ENCODE measurements at regions not wholly inside any gene's neighbourhood (a gene's known extent, or its start where the extent isn't known, plus 50 kb on each side); places are given as distances from the start of the nearest gene placed in this dataset.

DNA sequence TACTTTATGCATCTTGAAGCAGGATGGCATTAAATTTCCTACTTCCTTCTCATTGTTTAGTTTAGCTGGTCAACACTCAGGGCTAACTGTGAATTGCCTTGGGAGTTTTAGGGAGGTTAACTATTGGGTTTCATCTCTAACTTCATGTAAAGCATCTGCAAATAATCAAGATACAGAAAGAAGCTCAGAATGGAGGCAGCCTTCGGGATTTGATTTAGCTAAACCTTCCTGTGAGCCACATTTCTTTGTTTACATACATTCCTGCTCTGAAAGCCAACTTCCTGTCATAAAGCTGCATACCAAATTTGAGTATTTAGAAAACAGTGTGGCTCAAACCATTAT is 131.7 kb upstream of the PCDH18 start:
- no peak for DNase-seq

DNA sequence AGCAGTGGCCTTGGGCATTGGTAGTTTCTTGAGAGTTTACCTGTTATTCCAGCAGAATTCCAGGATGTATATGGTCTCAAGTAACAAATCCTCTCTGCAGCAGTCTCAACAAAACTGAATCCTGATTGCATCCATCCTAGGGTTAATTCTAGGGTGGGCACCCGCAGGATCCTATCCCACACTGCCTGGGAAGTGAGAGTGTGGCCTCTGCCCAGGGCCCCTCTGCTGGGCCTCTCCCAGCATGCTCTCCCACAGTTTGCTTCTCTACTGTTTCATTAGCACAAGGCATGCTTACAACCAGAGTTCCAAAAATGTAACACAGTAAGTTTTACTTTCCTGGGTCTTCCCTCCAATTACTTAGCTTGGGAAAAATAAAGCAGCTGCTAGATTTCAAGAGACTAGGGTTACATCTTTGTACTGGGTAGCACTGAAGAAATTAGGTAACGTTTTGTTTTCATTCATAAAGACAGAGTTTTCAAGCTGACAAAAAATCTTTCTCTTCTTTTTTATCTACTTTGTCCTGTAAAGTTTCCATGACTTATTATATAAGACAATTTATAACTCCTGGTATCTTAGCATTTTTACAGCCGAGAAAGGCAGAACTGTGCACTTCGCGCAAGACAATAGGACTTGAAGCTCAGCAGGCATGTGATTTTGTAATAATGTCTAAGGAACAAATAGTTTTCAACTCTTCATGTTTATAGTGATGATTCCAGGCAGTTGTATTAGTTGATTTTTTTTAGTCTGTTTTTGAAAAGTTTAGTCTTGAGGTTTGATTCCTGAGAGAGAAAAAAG is 131.2 kb upstream of the PCDH18 start:
- no peak for DNase-seq

DNA sequence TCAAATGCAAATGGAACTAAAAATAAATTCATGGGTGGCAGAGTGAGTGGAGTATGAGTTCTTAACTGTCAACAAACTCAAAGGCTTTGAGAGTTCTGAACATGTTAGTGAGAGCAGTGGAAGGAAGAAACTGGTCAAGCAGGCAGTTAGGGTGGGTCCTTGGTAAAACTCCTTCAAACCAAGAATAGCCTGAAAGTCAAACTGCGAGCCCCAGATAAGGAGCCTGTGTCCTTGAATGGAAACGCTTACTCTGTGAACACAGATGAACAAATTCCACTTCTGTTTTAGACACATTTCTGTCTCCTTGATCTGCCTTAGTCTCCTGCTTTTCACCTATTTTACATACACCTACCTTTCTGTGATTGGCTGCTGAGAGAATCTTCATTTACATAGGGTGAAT is 129.4 kb upstream of the PCDH18 start:
- no peak for DNase-seq

DNA sequence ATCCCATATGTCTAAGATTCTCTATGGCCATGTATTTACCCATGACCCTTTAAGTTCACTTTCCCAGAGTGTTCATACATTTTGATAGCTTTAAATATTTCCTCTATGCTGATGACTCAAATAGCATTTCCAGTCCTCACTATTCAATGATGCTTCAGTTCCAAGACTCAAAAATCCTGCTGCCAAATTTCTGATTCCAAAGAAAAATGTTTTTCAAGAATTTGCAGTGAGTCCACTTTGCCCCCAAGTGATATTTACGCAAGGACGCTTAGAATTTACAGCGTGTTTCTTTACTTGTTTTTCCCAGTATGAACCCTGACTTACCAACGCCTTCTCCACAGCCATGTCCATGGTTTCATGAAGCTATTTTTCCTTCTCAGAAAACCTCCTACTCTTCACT is 127.9 kb upstream of the PCDH18 start:
- DNase-seq, result no peak

DNA sequence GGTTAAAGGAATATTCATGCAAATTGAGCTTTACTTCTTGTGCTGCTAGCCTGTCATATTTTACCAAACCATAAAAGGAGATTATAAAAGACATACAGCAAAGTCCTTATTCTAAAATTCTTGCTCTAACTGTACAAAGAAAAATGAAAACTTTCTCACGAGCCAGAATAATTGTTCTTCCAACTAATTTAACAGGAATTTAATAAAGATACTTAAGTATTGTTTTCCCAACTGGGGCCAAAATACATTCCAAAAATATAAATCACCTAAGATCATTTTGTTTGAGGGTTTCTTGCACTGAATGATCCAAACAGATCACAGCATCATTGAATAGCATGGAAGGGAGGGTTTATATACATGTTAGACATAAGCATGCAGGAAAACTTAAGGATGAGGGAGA is 127.1 kb upstream of the PCDH18 start:
- no peak for DNase-seq

DNA sequence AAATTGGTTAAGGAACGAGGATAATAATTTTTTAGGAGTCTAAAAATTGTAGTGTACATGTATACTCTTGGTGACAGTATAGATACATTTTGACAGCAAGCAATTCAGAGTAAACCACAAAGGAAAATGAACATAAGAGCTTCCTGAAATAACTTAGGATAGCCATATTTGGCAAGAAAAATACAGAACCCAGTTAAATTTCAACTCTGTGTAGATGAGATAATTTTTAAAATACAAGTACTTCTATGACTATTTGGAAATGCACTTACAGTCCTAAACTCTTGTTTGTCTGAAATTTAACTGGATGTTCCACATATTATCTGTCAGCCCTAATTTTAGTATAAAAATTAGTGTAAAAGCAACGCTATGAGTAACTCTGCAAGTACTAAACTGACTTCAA is 124.4 kb upstream of the PCDH18 start:
- no peak for DNase-seq

DNA sequence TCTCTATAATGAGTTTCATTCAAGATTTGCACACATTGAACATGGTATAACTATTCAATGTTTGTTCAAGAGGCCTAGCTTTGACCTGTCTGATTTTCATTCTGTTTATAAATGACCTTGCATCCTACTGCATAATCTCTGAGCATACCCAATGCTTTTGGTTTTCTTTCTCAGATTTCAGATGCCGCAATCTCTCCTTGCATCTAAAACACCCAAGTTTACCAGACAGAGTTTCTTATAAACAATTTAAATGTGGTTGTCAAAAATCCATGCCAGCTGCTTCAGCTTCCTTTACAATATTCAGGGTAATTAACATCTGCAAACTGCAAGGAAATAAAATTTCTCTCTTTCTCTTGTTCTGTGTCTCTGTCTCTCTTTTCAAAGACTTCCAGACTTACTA is 123.0 kb upstream of the PCDH18 start:
- no peak for DNase-seq

DNA sequence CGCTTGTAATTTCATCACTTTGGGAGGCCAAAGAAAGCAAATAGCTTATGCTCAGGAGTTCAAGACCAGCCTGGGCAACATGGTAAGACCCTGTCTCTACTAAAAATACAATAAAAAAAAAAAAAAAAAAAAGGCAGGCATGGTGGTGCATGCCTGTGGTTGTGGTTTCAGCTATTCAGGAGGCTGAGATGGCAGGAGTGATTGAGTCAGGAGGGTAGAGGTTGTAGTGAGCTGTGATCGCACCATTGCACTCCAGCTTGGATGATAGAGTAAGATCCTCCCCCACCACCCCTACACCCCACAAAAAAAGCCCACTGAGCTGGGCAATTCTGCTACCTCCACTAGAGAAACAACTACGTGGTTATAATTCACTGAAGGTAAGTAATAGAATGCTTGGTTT is 118.8 kb upstream of the PCDH18 start:
- DNase-seq, result no peak

DNA sequence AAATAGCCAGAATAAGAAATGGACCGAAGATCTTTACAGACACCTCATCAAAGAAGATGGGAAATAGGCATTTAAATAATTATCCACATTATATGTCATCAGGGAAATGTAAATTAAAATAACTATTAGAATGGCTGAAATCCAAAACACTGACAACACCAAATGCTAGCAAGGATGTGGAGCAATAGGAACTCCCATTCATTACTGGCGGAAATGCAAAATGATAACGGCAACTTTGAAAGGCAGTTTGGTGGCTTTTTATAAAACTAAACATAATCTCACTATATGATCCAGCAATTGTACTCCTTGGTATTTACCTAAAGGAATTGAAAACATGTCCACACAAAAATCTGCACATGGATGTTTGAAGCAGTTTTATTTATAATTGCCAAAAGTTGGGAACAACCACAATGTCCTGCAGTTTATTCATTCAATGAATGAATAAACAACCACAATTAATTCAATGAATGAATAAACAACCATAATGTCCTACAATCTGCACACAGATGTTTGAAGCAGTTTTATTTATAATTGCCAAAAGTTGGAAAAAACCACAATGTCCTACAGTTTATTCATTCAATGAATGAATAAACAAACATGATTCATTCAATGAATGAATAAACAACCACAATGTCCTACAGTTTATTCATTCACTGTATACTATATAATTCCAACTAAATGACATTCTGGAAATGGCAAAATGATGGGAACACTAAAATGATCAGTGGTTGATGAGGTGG is 117.6 kb upstream of the PCDH18 start:
- DNase-seq, result no peak

DNA sequence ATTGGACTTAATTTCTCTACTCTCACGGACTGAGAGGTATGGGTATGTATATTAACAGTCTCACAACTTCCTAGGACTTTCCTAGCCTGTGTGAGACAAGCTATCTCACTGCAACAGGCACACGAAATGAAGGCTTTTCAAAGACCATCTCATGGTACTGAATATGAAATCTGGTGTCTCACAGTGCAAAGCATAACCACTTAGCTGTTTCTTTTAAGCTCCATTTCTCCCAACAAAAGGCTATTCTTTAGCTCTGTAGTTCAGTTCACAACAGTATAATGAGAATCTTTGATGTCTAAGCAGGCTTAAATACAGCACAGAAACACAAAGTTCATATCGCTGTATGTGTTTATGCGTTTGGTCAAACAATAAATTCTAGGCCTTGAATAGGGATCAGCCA is 116.2 kb upstream of the PCDH18 start:
- DNase-seq, result no peak

DNA sequence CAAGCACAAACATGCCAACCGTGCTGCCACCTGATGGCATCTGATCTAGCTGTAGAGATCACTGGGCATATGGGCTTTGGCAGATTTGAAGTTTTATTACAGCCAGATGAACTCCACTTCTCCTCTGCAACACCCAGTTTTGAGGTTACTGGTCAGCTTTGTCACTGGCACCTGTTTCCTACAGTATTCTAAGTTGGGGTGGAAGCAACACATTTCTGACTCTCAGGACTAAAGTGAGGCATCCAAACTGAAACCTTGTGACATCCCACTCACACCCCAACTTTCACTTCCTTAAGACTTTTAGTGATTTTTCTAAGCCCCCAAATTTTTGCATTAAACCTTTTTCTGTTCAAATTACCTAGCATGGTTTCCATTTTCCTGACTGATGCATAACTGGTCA is 115.1 kb upstream of the PCDH18 start:
- no peak for DNase-seq

DNA sequence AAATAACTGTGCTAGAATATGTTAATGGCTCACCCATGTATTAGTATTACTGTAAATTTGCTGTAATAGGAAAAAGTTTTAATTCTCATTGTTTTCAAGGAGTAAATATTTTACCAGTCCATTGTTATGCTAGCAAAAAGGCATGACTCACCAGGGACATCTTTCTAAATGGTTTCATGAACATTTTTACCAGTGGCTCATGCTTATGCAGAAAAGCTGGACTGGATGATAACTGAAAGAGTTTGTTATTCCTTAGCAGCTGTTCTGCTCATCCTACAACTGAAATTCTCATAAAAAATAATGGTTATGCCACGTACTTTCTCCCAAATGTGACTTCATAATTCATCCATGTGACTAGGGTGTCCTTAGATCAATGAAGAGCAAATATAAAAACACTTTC is 111.9 kb upstream of the PCDH18 start:
- no peak for DNase-seq

DNA sequence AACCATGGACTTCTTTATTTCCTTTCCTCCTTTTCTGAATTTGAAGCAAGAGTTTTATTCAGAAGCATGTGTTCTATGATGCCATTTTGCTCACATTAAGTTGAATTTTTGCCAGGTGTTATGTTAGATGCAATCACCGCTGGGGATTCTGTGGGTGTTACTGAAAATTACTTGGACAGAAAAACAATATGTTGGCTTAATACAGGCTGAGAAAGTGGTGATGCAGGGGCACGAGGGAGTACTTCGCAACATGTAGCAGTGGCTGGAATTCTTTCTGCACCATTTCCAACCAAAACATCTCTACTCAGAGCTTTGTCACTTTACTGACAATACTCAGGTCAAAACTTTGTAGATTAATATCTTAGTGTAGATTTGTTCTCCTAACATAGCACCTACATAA is 109.2 kb upstream of the PCDH18 start:
- no peak for DNase-seq

DNA sequence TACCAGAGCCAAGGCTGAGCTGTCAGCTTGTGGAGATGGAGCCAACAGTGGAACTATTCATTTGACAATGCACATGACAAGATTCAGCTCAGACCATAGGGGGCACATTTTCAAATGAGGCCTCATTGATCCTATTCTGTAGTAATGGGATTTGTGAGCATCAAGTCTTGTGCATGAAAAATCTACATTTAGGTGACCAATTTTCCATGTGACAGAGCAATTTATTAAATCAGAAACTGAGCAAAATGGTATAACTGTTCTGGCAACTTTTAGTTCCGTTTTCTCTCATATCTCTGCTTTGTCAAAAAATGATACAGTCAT is 108.5 kb upstream of the PCDH18 start:
- DNase-seq, result no peak

DNA sequence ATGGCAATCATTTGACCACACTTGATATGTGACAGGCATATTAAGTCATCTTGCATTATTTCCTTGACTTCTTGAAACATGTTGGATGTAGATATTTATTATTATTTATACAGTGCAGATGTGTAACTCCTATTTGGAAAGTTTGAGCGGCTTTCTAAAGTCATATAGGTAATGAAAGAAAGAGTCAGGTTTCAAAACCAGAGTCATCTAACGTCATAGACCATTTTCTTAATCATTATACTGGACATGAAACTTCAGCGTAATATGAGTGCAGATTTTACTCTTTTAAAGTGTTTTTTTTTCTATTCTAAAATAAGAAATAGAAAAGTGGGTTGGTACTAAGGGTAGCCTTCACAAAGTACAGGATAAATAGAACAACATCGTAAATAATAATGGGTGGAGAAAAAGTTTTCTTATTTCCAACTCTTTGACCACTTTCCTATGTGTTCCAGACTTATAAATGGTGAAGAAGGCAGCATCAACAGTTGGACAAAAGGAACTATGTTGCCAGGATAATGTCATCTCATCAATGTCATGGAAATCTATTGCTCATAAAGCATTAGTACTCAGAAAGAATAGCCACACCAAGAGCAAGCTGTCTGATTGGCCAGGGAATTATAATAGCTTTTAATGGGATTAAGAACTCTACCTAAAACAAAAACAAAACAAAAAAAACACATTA is 108.0 kb upstream of the PCDH18 start:
- no peak for DNase-seq

DNA sequence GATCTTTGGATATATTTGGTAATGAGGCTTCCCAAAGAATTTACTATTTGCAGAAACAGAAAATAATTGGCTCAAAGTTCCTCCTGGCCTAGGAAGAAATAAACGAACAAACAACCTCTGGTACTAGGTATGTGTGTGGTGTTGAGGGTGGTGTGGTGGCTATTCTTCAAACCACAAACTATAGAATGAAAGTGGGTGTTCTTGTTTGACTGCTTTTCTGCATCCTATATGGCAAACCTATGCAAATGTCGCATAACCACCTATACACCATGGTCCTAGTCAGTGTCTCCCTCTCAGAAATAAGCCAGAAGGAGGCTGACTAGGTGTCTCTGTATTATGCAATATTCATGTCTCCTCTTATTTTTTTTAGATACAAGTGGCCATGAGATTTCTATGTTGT is 106.6 kb upstream of the PCDH18 start:
- DNase-seq, result no peak

DNA sequence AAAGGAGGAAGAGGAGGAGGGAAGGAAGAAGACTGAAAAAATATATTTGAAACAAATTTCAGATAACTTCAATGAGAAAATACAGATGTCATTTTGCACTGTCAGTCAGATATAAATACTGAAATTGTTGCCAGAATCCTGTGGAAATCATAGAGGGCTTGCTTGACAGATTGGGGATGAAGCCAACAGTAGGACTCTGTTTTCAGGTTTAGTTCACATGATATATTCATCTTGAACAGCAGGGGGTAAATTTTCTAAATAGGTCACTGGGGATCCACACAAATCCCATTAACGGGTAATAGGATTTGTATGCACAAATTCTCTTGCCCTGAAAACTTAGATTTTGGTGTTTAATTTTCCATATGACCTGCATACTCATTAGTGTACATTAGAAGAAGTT is 103.3 kb upstream of the PCDH18 start:
- DNase-seq, result no peak

DNA sequence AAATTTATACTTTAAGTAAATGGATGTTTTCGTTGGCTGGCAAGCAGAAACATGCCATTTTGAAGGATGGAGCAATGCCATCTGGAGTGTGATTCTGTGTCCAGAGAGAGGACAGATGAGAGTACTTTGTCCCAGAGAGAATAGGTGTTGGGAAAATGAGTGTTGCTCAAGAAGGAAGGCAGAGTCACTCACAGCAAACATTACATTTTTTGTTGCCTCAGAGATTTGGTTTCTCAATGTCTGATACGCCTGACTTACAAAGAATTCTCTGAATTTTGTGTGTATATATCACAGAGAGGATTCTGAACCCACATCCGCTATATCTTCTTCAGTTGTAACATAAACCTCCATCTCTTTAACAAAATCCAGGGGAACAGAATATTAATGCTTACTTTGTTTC is 102.8 kb upstream of the PCDH18 start:
- no peak for DNase-seq

DNA sequence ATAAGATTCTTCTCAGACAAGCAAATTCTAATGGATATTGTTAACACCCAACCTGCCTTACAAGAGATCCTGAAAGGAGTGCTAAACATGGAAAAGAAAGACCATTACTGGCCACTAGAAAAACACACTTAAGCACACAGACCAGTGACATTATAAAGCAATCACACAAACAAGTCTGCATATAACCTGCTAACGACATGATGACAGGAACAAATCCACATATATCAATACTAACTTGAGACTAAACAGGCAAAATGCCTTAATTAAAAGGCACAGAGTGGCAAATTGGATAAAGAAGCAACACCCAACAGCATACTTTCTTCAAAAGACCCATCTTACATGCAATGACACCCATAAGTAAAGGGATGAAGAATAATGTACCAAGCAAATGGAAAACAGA is 100.5 kb upstream of the PCDH18 start:
- DNase-seq, result no peak

DNA sequence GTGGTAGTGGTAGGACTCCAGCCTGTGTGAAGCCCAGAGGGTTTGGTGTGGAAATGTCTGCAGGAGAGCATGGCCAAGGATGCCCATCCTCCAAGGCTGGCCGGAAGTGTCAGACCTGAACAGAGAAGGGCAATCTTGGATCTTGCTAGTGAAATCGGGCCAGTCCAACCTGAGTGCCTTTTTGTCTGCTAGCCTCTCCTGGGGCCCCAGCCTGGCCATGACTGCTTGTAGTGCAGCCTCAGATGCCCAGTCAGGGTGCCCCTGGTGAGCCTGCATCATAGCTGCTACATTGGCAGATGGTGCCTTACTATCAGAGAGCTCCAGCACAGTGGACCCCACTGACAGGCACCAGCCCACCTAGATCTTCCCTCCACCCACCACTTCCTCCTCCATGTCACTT is 99.3 kb upstream of the PCDH18 start:
- no peak for DNase-seq

DNA sequence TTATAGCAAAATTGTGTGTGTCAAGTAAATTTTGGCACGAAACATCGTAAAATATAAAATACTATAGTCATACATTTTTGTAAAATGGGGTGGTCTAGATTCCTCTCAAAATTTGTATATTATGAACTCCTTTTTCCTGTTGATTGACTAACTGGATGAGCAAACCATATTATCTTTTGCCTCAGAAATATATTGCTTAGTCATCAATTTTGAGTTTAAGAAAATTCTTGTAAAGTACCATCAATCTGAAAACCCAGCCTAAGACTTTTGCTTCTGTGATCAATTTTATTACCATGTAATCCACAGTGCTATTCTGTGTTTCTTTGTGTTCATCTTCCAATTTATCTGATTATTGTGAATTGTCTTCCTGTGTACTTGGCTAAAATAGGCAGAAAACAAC is 98.0 kb upstream of the PCDH18 start:
- DNase-seq, result no peak

DNA sequence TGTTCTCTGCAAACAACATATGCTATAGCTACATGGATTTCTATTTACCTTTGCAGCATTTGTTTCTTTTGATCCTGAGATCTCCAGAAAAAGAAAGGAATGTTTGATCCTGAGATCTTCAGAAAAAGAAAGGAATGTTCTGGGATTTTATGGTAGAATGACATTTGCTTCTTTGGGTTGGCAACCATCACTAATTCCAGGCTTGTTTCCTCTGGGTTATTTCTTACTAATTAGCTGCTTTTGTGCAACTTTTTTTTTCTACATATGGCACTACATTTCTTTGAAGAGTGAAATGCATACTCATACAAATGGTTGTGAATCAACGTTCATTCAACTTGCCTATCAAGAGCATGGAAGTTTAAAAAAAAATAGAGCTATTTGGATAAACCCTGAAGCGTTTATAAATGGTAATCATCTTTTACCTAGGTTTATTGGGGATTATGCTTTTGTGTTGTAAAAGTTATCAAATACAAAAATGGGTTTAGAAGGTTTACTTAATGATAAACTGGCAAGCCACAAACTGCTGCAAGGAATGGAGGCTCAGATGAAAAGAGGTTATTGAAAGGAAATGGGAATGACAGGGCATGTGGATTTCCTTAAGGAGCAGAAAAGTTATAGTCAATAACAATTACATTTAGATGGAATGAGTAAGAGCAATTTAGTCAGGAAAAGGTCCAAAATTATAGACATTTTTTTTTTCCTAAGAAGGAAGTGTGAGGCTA is 95.6 kb upstream of the PCDH18 start:
- no peak for DNase-seq

DNA sequence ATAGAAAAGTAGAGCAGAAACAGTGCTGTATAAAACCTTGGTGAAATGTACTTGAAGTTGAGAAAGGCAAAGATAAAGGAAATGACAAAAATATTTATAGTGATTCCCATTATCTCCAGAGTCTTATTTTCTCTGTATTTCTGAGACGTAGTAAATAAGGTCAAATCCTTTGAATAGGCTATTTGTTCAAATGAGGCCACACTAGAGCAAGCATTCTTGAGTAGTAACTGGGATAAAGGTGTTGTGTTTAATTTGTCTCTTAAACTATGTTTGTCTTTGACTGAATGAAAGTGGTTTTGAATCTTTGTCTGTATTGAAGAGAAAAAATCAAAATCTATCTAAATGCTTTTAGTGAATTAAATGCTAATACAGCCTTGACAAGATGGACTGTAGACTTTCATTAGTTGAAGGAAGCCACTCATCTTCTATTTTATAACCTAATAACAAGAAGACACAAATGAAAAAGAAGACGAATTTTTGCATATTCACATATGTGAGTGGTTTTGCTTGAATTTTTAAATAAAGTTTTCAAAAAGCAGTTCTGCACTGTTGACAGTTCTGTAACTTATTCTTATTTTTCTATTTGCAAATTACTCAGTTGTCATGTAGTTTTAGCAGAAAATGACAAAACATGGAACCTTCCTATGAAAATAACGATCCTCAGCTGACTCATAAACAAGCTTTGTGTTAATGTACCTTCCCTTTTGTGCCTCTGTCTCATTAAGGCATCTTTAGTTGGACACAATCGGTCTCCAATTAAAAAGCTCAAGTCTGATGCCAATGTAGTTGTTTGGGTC is 94.8 kb upstream of the PCDH18 start:
- no peak for DNase-seq

All from T-helper 1 cell (primary cell).